BE2C (cell line): ENCODE measurements at regions not wholly inside any gene's neighbourhood (a gene's known extent, or its start where the extent isn't known, plus 50 kb on each side); places are given as distances from the start of the nearest gene placed in this dataset.

ENCODE experiments used
- DNase-seq: peaks from one replicate; pipeline ENCODE4 v3.0.0-alpha.2; 2020
- H3K27me3 ChIP-seq: fragments of 250-450 bp; sonication (Bioruptor Pico); 2 replicates; pipeline ENCODE4 v1.5.1; 2020; ENCODE audit warnings: mild to moderate bottlenecking
- H3K36me3 ChIP-seq: fragments of 250-450 bp; sonication (Bioruptor Pico); 2 replicates; pipeline ENCODE4 v1.5.1; 2020; ENCODE audit warnings: mild to moderate bottlenecking
- H3K4me1 ChIP-seq: fragments of 250-450 bp; sonication (Bioruptor Pico); 2 replicates; pipeline ENCODE4 v1.5.1; 2020
- H3K4me3 ChIP-seq: 2 replicates; pipeline ENCODE4 v1.5.1; 2011; ENCODE audit warnings: low read depth, low read length
- H3K9me3 ChIP-seq: fragments of 250-450 bp; sonication (Bioruptor Pico); 2 replicates; pipeline ENCODE4 v1.5.1; 2020
- CTCF ChIP-seq: IDR thresholded peaks from 2 replicates; pipeline ENCODE4 v1.5.1; 2012; ENCODE audit warnings: mild to moderate bottlenecking, low read depth, low read length

- H3K4me3 ChIP-seq, result no peak overlapping the region
- no peaks in the 10 kb centered on the region for H3K27me3 ChIP-seq
- no peak for TF ChIP-seq CTCF
- H3K9me3 ChIP-seq, result no peaks in the 10 kb centered on the region; the same call in 1 of the 2 replicates
- H3K36me3 ChIP-seq, result no peaks in the 10 kb centered on the region
- DNase-seq, result no peak
- no peaks in the 10 kb centered on the region for H3K4me1 ChIP-seq
Measured at GRCh38 chr7:113998934-113999333, 80.1 kb upstream of the PPP1R3A start.

- no peak for DNase-seq
Measured at GRCh38 chr7:113996405-113996804, 77.6 kb upstream of the PPP1R3A start.

GRCh38 chr7:113986216-113986615 lies 67.4 kb upstream of the PPP1R3A start:
- no peaks in the 10 kb centered on the region for H3K36me3 ChIP-seq
- H3K4me1 ChIP-seq, result no peaks in the 10 kb centered on the region
- TF ChIP-seq CTCF, result no peak
- no peak overlapping the region for H3K4me3 ChIP-seq
- no peak for DNase-seq
- H3K9me3 ChIP-seq, result no peaks in the 10 kb centered on the region
- no peaks in the 10 kb centered on the region for H3K27me3 ChIP-seq

More at GRCh38 chr7:113996405-113996804, 77.6 kb upstream of the PPP1R3A start:
- H3K4me1 ChIP-seq, result no peaks in the 10 kb centered on the region
- no peaks in the 10 kb centered on the region for H3K36me3 ChIP-seq
- H3K27me3 ChIP-seq, result no peaks in the 10 kb centered on the region
- no peaks in the 10 kb centered on the region for H3K9me3 ChIP-seq
- H3K4me3 ChIP-seq, result no peak overlapping the region
- TF ChIP-seq CTCF, result no peak

- Histone ChIP-seq H3K4me1 (no peaks in the 10 kb centered on the region), H3K9me3 (no peaks in the 10 kb centered on the region), H3K36me3 (no peaks in the 10 kb centered on the region), H3K27me3 (no peaks in the 10 kb centered on the region), H3K4me3 (no peak overlapping the region)
- no peak for TF ChIP-seq CTCF
- DNase-seq, result no peak
Measured at GRCh38 chr7:113976508-113976907, 57.7 kb upstream of the PPP1R3A start.

GRCh38 chr7:113968713-113969112 lies 49.9 kb upstream of the PPP1R3A start:
- Histone ChIP-seq H3K27me3 (no peaks in the 10 kb centered on the region), H3K4me1 (no peaks in the 10 kb centered on the region), H3K36me3 (no peaks in the 10 kb centered on the region), H3K9me3 (no peaks in the 10 kb centered on the region; the same call in 1 of the 2 replicates), H3K4me3 (no peak overlapping the region)
- no peak for TF ChIP-seq CTCF
- no peak for DNase-seq
